ENCODE measurements at regions not wholly inside any gene's neighbourhood (a gene's known extent, or its start where the extent isn't known, plus 50 kb on each side); places are given as distances from the start of the nearest gene placed in this dataset.

DNA sequence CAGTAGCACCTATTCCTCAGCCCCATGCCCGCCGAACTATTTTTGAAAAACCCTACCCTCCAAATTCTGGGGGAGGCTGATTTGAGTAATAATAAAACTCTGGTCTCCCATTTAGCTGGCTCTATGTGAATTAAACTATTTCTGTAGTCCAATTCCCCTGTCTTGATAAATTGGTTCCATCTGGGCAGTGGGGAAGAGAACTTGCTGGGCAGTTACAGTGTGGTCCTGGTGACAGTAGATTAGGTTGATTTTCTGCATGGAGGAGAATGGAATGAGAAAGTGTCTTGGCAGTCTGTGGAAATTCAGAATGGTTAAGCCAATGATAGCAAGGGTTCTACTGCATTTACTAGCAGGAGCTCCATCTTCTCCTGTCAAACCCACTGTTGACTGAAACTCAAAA lies 95.0 kb downstream of the SPP2 start:
- TF ChIP-seq POLR2AphosphoS5 (IDR thresholded peaks at IDR 0.05; ENCODE audit: low read depth) = no peak
- TF ChIP-seq, protein P1, sequence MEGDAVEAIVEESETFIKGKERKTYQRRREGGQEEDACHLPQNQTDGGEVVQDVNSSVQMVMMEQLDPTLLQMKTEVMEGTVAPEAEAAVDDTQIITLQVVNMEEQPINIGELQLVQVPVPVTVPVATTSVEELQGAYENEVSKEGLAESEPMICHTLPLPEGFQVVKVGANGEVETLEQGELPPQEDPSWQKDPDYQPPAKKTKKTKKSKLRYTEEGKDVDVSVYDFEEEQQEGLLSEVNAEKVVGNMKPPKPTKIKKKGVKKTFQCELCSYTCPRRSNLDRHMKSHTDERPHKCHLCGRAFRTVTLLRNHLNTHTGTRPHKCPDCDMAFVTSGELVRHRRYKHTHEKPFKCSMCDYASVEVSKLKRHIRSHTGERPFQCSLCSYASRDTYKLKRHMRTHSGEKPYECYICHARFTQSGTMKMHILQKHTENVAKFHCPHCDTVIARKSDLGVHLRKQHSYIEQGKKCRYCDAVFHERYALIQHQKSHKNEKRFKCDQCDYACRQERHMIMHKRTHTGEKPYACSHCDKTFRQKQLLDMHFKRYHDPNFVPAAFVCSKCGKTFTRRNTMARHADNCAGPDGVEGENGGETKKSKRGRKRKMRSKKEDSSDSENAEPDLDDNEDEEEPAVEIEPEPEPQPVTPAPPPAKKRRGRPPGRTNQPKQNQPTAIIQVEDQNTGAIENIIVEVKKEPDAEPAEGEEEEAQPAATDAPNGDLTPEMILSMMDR (conservative IDR thresholded peaks at IDR 0.05; ENCODE audit: low read depth in 2 of 2) = no peak
- TF ChIP-seq EZH2 (IDR thresholded peaks at IDR 0.05; ENCODE audit: low read depth, unreplicated experiment) = no peak
- TF ChIP-seq EZH2phosphoT487 (IDR thresholded peaks at IDR 0.05; ENCODE audit: unreplicated experiment) = no peak
- TF ChIP-seq ZNF114 (CRISPR knock-in tag; IDR thresholded peaks at IDR 0.05) = no peak
